ENCODE measurements at regions not wholly inside any gene's neighbourhood (a gene's known extent, or its start where the extent isn't known, plus 50 kb on each side); places are given as distances from the start of the nearest gene placed in this dataset.
"Not testable (repeated sequence)": the region's sequence is repeated elsewhere in the genome, so short reads cannot be mapped to it uniquely, and the experiment has no call there.

- Mint-ChIP-seq H3K27me3 (peaks cover 0 to 9% of the 10 kb centered on the region in 2 donors), H3K27ac (no peak overlapping the region), H3K9me3 (no peaks in the 10 kb centered on the region), H3K4me1 (no peaks in the 10 kb centered on the region), H3K4me3 (no peak overlapping the region), H3K36me3 (no peaks in the 10 kb centered on the region)
- no peak for ATAC-seq (replicated peaks)
- DNase-seq = no peak
These were observed 128.2 kb downstream of the RASGEF1B start for GRCh38 chr4:81343536-81343935.

GRCh38 chr4:81343046-81343445 is 128.0 kb upstream of the PRKG2 start:
- Mint-ChIP-seq H3K27me3 (peaks cover 0 to 9% of the 10 kb centered on the region in 2 donors), H3K4me3 (no peak overlapping the region), H3K4me1 (no peaks in the 10 kb centered on the region), H3K36me3 (no peaks in the 10 kb centered on the region), H3K27ac (no peak overlapping the region), H3K9me3 (no peaks in the 10 kb centered on the region)
- ATAC-seq (replicated peaks) (no peak), DNase-seq (no peak)

- no peak overlapping the region for H3K4me3 Mint-ChIP-seq
- no peak overlapping the region for H3K27ac Mint-ChIP-seq
- no peaks in the 10 kb centered on the region for H3K4me1 Mint-ChIP-seq
- ATAC-seq (replicated peaks) (no peak), DNase-seq (no peak)
- no peaks in the 10 kb centered on the region for H3K27me3 Mint-ChIP-seq
- H3K9me3 Mint-ChIP-seq = no peaks in the 10 kb centered on the region
- H3K36me3 Mint-ChIP-seq = no peaks in the 10 kb centered on the region
These were observed 122.2 kb upstream of the PRKG2 start for GRCh38 chr4:81337211-81337610.

GRCh38 chr4:81335122-81335912 is 120.3 kb upstream of the PRKG2 start:
- no peaks in the 10 kb centered on the region for H3K27me3 Mint-ChIP-seq
- ATAC-seq (replicated peaks) (no peak), DNase-seq (no peak)
- H3K9me3 Mint-ChIP-seq = no peaks in the 10 kb centered on the region
- no peaks in the 10 kb centered on the region for H3K36me3 Mint-ChIP-seq
- H3K27ac Mint-ChIP-seq = no peak overlapping the region
- H3K4me3 Mint-ChIP-seq = no peak overlapping the region
- H3K4me1 Mint-ChIP-seq = no peaks in the 10 kb centered on the region

- Mint-ChIP-seq H3K27ac (no peak overlapping the region), H3K27me3 (peaks cover 0 to 5% of the 10 kb centered on the region in 2 donors), H3K36me3 (no peaks in the 10 kb centered on the region), H3K9me3 (peaks cover 0 to 2% of the 10 kb centered on the region in 2 donors), H3K4me1 (no peaks in the 10 kb centered on the region), H3K4me3 (no peak overlapping the region)
- ATAC-seq (replicated peaks) (no peak), DNase-seq (no peak)
These were observed 115.0 kb upstream of the PRKG2 start for GRCh38 chr4:81330018-81330417.

GRCh38 chr4:81326581-81326980 is 111.6 kb upstream of the PRKG2 start:
- Mint-ChIP-seq H3K27me3 (peaks cover 0 to 12% of the 10 kb centered on the region in 2 donors), H3K36me3 (no peaks in the 10 kb centered on the region), H3K4me1 (no peaks in the 10 kb centered on the region), H3K9me3 (peaks cover 0 to 6% of the 10 kb centered on the region in 2 donors), H3K27ac (no peak overlapping the region), H3K4me3 (no peak overlapping the region)
- no peak for ATAC-seq (replicated peaks)
- no peak for DNase-seq

- ATAC-seq (replicated peaks); H3K9me3 Mint-ChIP-seq; H3K27ac Mint-ChIP-seq; H3K4me1 Mint-ChIP-seq; H3K36me3 Mint-ChIP-seq; DNase-seq; H3K4me3 Mint-ChIP-seq: not testable (repeated sequence)
- peaks cover 0 to 15% of the 10 kb centered on the region in 2 donors for H3K27me3 Mint-ChIP-seq
These were observed 109.6 kb upstream of the PRKG2 start for GRCh38 chr4:81324594-81324993.

- Mint-ChIP-seq H3K27me3 (peaks cover 0 to 10% of the 10 kb centered on the region in 2 donors), H3K4me3 (no peak overlapping the region), H3K27ac (no peak overlapping the region), H3K4me1 (peaks cover 5% of the 10 kb centered on the region in 2 donors), H3K36me3 (no peaks in the 10 kb centered on the region), H3K9me3 (peaks cover 0 to 2% of the 10 kb centered on the region in 2 donors)
- ATAC-seq (replicated peaks) (no peak), DNase-seq (no peak)
These were observed 104.6 kb upstream of the PRKG2 start for GRCh38 chr4:81319657-81320056.

GRCh38 chr4:81314897-81315470 is 100.0 kb upstream of the PRKG2 start:
- no peak overlapping the region for H3K27ac Mint-ChIP-seq
- no peaks in the 10 kb centered on the region for H3K36me3 Mint-ChIP-seq
- H3K4me3 Mint-ChIP-seq = no peak overlapping the region
- peaks cover 10% of the 10 kb centered on the region in 2 donors for H3K4me1 Mint-ChIP-seq
- no peak for ATAC-seq (replicated peaks)
- no peak for DNase-seq
- peaks cover 3 to 5% of the 10 kb centered on the region in 2 donors for H3K9me3 Mint-ChIP-seq
- H3K27me3 Mint-ChIP-seq = no peaks in the 10 kb centered on the region

GRCh38 chr4:81314196-81314896 is 99.3 kb upstream of the PRKG2 start:
- Mint-ChIP-seq H3K27ac (no peak overlapping the region), H3K4me1 (peaks cover 10% of the 10 kb centered on the region in 2 donors), H3K9me3 (peaks cover 3 to 5% of the 10 kb centered on the region in 2 donors), H3K36me3 (no peaks in the 10 kb centered on the region), H3K27me3 (no peaks in the 10 kb centered on the region), H3K4me3 (no peak overlapping the region)
- DNase-seq = no peak
- ATAC-seq (replicated peaks) = peak in 1 of 2 donors; percentile 45

- Mint-ChIP-seq H3K9me3 (peaks cover 3 to 5% of the 10 kb centered on the region in 2 donors), H3K4me1 (no peaks in the 10 kb centered on the region)
- no peak for DNase-seq
These were observed 93.0 kb upstream of the PRKG2 start for GRCh38 chr4:81307991-81308390.

GRCh38 chr4:81304871-81305270 is 89.8 kb upstream of the PRKG2 start:
- Mint-ChIP-seq H3K4me1 (no peaks in the 10 kb centered on the region), H3K4me3 (no peak overlapping the region), H3K9me3 (no peaks in the 10 kb centered on the region), H3K27ac (no peak overlapping the region), H3K27me3 (no peaks in the 10 kb centered on the region), H3K36me3 (no peaks in the 10 kb centered on the region)
- no peak for DNase-seq
- ATAC-seq (replicated peaks) = no peak

More at GRCh38 chr4:81307991-81308390, 93.0 kb upstream of the PRKG2 start:
- no peak for ATAC-seq (replicated peaks)
- Mint-ChIP-seq H3K27me3 (no peaks in the 10 kb centered on the region), H3K27ac (no peak overlapping the region), H3K4me3 (no peak overlapping the region), H3K36me3 (no peaks in the 10 kb centered on the region)

- not testable (repeated sequence) for H3K27ac Mint-ChIP-seq; H3K36me3 Mint-ChIP-seq; H3K4me1 Mint-ChIP-seq; H3K4me3 Mint-ChIP-seq; ATAC-seq (replicated peaks); H3K27me3 Mint-ChIP-seq; DNase-seq
- H3K9me3 Mint-ChIP-seq = peaks cover 11 to 22% of the 10 kb centered on the region in 2 donors
These were observed 85.3 kb upstream of the PRKG2 start for GRCh38 chr4:81300352-81300751.

- no peak overlapping the region for H3K4me3 Mint-ChIP-seq
- no peaks in the 10 kb centered on the region for H3K27me3 Mint-ChIP-seq
- H3K36me3 Mint-ChIP-seq = no peaks in the 10 kb centered on the region
- DNase-seq (no peak), ATAC-seq (replicated peaks) (no peak)
- no peak overlapping the region for H3K27ac Mint-ChIP-seq
- H3K9me3 Mint-ChIP-seq = no peaks in the 10 kb centered on the region
- no peaks in the 10 kb centered on the region for H3K4me1 Mint-ChIP-seq
These were observed 75.8 kb upstream of the PRKG2 start for GRCh38 chr4:81290813-81291212.

- Mint-ChIP-seq H3K4me3 (no peak overlapping the region), H3K27ac (no peak overlapping the region), H3K36me3 (no peaks in the 10 kb centered on the region), H3K27me3 (peaks cover 0 to 4% of the 10 kb centered on the region in 2 donors), H3K4me1 (no peaks in the 10 kb centered on the region), H3K9me3 (no peaks in the 10 kb centered on the region)
- ATAC-seq (replicated peaks) (no peak), DNase-seq (no peak)
These were observed 72.1 kb upstream of the PRKG2 start for GRCh38 chr4:81287101-81287500.
